ENCODE measurements at regions not wholly inside any gene's neighbourhood (a gene's known extent, or its start where the extent isn't known, plus 50 kb on each side); places are given as distances from the start of the nearest gene placed in this dataset.

DNA sequence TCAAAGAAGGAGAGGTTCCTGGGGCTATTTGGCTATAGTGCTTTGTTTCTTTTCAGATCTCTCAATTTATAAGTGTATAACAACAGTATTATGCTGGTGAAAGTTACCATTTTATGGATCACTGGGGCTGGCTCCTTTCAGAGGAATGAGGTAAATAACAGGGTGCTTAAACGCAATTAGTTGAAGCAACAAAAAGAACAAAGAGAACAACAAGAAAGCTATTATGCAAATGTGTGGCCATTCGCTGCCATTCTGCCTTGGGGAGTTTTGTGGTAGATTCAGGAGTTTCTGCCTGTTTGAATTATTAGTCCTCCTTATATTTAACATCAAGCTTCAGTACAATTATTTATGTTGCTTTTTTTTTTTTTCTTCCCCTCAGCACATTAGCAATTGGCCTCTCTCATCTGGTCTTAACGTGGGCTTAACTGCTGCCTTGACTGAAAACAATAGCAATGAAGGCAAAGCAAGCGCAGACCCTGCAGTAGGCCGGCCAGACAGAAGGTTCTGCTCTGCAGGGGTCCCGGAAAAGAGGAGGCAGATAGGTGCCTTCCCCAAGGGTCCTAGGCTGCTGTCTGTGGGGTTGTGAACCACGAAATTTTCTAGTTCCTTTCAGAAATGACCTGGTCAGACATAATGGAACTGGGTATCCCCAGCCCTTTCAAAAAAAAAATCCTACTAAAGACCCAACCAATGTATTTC lies 339.9 kb upstream of the PODXL start:
- no peak for DNase-seq

DNA sequence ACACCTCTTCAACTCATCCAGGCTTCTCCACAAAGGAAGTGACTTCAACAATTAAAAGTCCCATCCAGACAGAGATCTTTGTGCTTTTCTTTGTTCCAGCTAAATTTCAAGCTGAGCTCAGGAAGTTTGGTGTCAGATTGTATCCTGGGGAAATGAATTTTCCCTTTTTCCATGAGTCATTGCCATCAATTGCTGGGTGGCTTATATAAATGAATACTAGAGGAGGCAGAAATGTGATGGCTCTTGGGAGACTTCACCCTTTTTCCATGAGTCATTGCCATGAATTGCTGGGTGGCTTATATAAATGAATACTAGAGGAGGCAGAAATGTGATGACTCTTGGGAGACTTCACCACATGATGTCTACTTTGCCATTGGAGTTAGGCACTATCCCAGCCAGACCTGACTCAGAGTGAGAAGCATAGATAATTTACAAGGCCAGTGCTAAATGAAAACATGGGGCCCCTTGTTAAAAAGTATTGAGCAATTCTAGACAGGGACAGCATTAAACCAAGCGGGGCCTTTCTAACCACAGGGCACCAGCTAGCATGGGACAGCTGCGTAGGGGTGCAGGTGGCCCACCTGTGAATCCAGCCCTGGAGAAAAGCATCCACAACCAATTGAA lies 339.2 kb upstream of the PODXL start:
- no peak for DNase-seq

DNA sequence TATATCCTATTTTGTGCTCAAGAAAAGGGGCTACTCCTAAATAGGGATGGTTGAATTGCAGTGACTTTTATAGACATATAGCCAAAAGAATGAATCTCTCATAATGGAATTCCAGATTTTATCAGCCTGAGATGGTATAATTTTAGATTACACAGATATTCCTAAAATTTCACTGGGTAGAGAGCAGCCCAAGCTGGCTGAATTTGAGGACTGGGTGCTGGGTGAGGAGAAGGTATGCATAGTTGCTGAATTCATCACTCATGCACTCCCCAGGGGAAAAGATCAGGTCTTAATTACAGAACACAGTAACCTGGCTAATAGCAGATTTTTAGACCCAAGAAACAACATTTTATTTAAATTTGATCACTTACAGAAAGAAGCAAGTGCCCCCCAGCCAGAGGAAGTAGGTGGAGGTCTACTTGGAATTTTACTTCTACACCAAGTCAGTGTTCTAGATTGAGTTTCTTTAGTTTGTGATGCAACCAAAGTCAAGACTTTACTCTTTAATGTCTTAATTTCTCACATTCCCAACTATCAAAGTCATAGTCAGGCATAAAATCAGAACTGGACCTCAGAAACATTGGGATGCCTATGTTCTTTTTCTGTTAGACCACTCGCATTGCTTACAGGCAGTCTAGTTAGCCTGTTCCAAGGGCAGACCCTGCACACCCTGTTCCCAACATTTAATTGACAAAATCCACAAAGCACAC lies 337.4 kb upstream of the PODXL start:
- DNase-seq = no peak

DNA sequence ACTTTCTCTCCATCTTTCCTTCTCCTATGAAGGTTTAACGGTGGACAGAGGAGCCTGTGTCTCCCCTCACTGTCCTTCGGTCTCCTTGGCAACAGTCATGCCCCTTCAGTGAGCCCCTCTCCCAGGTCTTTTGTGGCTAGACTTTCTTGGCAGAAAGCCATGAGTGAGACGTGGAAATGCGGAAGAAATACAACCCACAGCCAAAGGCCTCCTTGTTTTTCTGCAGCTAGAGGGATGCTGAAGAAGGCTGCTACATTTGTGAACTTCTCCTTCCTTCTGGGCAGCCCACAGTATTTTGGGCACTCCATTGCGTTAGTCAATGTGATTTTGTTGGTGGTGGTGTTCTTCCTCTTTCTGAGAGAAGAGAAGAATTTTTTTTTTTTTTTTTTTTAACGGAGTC lies 333.7 kb upstream of the PODXL start:
- DNase-seq = no peak

DNA sequence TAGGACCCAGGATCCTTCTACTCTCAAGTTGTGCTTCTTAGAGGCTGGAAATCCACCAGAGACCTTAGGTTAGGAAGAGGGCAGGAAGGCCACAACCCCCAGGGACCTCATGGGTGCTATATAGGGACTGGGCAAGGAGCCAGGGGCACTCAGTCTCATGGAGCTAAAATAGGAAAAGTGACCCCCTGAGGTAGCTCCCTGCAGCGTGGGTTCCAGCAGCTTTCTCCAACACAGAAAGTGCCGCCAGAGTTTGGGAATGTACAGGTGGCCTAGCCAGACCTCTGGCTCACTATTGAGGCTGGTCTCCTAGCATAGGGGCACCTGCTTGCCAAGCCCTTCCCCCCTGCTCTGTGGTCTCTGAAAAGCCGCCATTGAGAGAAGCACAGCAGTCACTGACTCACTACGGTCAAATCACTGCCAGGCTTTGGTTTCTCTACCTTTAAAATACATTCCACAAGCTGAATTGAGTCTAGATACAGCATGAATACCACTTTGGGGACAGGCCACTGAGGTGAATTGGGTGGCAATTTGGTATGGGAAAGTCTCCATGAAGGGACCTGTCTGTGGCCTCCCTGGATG lies 333.2 kb upstream of the PODXL start:
- DNase-seq = no peak

DNA sequence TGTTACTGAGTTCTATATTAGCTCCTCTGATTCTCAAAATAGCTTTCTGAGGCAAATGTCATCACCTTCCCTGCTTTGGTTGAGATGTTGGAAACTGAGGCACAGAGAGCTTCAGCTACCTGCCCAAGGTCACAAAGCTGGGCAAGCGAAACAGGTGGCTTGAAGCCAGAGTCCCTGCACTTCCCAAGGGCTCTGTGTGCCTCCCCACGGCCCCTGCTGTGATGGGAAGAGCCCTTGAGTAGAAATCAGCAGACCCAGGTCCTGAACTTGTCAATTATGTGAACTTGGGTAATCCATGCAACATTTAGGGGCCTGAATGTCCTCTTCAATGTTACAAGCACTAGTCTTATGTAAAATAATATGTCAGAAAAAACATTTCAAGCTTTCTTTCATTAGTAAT lies 327.3 kb upstream of the PODXL start:
- DNase-seq = no peak

DNA sequence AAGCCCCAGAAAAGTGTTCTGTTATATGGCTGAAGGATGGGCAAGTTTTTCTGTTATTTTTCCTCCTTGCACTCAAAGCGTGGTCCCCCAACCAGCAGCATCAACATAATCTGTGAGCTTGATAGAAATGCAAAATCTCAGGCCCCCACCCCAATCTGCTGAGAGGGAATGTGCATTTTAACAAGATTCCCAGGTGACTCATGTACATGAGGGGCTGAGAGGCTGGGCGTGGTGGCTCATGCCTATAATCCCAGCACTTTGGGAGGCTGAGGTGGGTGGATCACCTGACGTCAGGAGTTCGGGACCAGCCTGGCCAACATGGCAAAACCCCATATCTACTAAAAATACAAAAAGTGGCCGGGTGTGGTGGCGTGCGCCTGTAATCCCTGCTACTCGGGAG lies 326.8 kb upstream of the PODXL start:
- no peak for DNase-seq

DNA sequence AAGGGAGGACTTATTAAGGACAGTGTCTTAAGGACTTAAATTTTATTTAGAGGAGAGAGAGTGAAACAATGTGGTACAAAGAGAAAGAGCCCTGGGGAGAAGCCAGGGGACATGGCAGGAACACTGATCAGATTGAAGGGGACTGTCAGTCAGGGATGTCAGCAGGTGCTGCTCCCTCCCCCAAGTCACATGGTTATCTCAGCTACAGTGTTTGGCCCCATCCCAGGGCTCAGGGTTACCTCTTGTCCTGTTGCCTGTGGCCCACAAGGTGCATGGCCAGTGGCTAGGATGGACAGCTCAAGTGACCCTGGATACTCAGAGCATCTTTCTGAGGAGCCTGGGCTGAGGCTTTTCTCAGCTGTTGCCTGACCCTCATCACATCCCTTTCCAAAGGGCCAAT lies 325.9 kb upstream of the PODXL start:
- no peak for DNase-seq

DNA sequence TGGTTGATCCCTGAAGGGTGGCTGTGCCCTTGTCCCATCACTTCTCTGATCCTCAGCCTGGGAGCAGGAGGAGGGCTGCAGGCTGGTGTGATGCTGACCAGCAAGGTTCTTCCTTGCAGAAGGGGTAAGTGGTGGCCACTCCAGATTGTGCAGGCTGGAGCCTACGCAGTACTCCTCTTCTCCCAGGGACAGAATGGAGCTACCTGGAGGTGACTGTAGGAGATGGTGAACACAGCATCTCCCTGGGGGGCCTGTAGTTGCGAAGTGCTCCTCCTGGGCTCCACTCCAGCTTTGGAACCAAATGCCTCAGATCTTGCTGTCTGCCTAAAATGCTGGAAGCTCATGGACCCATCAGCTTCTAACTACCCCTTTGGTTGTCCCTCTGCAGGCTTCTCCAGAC lies 323.6 kb upstream of the PODXL start:
- no peak for DNase-seq

DNA sequence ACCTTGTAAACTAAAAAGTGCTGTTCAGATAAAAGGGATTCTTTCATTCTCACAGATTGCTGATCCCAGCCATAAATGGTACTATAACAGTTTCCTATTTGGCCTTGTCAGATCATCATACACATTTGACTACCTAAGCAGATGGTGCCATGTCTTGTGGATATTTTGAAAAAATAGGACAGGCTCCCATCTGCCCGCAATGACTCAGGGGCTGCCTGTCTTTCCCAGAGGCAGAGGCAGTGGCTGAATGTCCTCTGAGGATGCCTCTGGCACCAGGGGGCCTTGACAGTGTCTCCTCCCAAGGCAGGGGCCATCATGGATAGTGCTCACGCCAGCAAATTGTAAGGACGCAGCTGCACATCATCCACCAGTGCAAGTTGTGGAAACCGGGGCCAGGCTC lies 323.0 kb upstream of the PODXL start:
- no peak for DNase-seq

DNA sequence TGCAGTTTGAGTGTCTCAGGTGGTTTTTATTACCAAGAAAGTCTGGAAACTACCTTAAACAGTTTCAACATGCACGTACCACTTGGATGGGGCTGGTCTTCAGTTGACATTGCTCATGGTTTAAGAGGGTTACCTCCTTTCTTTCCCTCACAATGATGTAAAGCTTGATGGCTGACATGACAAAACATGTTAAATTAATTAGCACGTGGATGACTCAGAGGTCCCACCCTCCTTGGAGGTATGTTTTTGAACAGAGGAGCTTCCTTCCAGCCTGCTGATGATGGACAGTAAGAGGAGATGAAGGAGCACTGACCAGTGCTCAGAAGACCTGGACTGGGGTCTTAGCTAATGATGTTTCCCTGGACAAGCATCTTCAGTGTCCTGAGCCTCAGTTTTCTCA lies 322.3 kb upstream of the PODXL start:
- DNase-seq = no peak

DNA sequence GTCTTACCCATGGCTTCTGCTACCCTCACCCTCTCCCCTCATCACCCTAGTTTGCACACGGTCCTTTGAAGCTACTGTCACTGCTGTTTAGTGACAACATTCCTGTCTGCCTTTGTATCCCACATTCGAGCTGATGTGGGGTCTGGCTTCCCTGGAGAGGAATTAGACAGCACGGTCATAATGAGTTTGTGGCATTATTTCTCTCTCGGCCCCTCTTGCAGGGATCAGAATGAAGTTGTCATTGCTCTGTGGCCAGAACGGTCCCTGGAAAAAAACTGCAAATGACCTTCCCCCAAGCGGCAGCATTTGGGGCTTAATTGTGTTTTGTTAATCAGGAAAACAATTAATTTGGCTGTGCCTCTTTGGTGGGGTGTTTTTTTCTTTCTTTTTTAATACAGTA lies 317.2 kb upstream of the PODXL start:
- no peak for DNase-seq

DNA sequence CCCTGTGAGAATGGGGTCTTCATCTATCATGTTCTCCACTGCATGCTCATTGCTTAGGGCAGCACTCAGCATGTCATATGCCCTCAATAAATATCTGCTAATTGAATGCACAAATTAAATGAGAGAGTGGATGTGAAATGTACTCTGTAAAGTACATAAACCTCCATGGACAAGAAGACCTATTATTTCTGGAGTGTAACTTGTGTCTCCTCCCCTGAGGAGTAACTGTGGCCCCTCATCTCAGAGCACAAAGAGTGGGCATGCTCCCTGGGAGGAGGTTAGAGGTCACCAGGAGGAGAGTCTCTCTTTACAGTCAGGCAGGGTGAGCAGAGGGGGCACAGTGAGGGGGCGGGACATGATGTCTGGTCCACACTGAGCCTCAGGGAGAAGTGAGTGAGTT lies 313.6 kb upstream of the PODXL start:
- DNase-seq = no peak

DNA sequence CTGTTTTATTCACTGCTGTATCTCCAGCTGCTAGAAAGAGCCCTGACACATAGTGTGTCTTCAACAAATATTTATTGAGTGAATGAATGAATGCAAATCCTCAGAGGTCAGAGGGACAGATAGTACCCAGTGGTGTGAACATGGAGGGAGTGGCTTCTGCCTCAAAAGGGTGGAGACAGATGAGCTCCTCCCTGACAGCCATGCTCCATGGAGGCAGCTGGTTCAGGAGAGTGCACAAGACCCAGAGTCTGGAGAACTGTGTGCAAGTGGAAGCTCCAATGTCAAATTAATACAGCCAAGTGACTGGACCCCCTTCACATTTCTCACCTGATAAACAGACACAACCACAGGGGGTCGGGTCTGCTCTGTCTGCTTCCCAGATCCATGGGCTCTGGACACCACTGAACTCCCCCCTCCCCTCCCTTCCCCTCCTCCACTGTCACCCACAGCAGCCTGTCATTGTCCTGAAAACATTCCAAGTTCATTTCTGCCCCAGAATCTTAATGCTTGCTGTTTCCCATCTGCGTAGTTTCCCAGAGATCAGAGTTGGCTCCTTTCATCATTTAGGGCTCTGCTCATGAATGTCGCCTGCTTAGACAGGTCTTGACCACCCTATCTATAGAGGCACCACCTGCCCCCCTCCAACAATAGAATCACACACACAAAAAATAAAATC lies 312.9 kb upstream of the PODXL start:
- no peak for DNase-seq

DNA sequence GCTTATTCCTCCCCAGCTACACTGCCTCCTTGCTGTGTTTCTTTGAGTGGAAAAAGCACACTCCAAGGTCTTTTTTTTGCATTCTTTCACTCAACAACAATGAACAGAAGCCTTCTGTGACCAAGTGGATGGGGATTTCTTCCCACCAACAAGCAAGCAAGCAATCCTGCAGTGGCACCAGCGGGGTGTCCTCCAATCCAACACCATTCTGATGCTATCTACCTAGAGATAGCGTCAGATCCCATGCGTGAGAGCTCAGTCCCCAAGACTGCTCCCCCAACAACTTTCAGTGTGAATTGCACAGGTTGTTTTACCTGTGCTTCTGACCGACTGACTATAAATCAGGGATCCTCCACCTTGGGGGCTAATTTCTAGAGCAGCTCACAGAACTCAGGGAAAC lies 311.0 kb upstream of the PODXL start:
- no peak for DNase-seq

DNA sequence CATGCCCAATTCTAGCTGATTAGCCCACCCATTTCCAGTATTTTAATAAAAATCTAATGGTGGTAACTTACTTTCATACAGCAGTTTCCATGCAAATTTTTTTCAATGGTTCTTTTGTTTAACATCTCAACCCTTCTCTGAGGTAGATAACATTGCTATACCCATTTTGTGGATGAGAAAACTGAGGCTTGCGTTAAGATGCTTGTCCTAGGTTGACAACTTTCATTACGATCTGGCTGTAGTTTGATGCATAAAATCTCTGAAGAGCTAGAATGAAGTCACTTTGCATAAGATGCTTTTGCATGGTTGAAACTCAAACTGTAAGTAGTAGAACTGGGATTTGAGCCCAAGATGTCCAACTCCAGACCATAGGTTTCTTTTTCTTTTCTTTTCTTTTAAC lies 309.5 kb upstream of the PODXL start:
- no peak for DNase-seq

DNA sequence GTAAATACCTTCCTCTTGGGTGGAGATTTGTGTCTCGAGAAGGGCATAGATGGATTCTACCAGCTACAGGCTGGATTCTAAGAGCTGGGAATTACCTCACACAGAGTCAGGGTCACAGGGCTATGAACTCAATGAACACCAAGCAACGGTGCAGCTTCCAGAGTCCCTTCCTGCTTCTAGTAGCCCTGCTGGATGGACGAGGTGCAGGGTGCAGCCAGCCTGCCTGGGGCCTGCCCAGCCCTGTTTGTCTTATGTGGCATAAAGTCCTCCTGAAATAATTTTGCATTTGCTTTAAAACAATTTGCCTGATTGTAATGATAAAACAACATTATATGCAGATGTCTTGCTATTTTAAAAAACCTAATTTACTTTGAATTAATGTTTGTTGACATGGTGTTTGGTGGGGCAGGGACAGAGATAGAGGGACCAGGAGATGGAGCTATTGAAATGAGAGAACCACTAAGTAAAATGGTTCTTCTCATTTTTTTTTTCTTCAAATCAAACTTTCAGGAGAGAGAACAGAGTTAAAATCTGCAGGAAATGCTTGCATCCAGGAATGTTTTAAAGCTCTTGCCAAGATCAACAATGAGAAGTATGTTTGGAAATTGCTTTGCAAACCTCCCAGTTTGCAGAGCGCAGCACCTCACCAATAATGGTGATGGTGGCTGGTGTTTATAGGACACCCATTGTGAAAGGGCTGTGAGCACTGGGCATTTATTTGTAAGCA lies 305.4 kb upstream of the PODXL start:
- no peak for DNase-seq

DNA sequence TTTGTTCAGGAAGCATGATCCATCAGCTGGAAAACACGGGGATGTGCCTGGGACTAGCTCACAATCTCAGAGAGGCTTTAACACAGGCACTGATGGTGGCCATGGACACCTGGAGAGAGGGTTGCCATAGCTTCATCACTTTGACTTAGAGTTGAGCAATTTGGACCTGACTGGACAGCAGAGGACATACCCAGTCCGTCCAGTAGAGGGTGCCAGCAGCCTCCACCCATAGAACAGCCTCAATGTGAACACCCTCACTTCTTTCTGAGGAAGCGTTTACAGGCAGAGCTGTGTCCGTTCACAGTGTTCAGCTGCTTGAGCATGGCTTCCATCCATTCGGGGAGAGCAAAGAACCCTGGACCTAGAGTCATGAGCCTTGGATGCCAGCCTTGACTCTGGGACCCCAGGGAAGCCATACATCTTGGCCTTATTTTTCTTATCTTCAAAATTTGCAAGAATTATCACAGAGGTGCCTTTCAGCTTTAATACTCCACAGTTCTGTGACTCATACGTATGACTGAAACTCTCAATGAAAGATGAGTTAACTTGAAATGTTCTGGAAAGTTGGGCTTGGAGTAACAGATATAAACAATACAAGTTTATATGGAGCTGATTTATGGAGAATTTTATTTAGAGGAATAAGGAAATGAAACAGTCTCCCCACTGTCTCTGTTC lies 302.9 kb upstream of the PODXL start:
- DNase-seq = peak; percentile 33 to 35

DNA sequence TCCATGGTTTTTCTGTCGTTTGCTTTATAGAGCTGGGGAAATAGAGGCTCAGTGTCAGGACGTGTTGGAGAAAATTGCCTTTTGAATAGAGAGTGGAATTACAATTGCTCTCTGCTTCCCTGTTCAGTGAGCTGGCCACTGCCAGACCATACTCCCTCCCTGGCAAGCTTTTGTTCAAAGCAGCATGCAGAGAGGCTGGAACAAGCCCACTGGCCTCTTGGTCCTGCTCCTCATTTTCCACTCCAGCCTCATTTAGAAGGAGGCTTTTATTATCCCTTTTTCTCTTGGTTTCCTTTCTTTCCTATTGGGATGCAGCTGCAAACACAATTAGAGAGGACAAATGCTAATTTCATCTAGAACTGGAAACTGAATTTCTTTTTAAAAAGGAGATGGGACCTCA lies 302.2 kb upstream of the PODXL start:
- no peak for DNase-seq

DNA sequence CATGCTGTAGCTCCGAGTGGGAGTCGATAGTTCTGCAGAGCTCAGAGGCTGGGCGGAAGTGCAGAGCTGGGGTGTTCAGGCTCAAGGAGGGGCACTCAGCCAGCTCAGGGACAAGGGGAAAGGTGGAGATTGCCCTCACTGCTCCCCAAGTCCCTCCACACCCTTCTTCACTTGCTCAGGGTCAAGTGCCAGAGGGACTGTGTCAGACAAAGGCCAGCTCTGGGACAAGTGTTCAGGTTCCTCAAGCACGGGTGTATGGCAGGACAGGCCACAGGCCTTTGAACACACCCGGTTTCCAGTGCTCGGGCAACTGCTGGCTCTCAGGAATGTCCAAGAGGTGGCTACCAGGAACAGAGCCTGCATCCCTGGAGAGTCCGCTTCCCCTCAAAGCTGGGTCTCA lies 293.0 kb upstream of the PODXL start:
- DNase-seq = no peak

DNA sequence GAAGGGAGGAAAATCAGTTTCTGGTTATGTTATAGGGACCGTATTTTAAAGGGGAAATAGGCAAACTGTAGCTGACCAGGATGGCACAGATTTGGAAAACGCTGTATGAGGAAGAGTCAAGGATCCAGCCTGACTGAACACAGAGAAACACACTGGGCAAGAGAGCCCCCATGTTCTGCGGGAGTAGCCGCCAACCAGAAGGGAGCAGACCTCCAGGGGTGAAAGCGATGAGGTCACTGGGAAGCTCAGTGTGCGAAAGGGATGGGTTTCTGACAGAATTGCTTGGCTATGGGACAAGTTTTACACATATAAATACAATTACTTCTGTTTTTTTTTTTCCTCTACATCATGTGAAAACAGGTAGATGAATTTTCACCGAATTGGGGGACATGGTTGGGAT lies 291.6 kb upstream of the PODXL start:
- DNase-seq = no peak

DNA sequence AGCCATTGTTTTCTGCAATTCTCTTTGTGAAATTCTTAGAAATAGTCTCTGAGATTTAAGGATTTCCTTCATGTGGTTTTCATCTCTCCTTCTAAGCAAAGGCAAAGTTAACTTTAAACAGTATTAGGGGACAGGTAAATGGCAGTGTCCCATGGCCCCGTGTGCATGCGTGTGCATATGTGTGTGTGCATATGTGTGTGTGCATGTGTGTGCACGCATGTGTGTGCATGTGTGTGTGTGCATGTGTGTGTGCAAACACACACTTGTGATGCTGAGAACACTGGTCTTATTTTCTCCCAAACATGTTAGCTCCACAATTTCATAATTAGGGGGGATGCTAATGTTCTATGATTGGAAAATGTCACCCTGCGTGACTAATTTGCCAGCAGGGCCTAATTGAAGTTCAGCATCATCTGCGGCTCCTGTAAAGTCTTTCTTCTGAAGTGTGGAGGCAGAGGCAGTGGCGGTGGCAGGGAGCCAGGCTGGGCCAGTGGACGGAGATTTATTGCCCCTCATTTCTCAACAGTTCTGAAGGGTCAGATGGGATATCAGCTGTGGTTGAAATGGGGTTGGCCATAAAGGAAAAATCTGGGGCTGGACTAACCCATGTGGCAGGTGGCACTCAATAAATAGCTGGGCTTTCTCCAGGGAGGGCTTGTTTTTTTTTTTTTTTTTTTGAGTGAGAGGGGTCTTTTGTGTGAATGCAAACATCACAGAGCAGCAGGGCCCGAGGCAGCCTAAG lies 289.3 kb upstream of the PODXL start:
- DNase-seq = no peak

Data from AML-193 (cell line).